ENCODE measurements at regions not wholly inside any gene's neighbourhood (a gene's known extent, or its start where the extent isn't known, plus 50 kb on each side); places are given as distances from the start of the nearest gene placed in this dataset.

DNA sequence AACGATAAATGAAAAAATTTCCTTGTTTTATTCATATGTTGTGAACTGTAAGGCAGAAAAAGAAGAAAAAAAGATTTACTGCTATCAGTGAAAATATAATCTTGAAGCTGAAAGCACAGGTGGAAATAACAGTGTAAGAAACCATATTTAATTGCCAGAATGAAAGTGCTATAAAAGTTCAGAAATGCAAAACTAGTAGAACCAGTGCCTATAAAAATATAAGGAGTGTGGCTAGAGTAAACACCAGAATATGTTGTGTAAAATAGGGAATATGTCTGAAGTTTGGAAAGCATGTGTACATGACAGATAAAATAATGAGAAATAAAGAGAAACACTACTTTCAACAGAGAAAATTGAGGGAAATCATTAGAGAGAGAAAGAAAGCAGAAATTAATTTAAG is 350.5 kb upstream of the NPSR1 start:
- Mint-ChIP-seq H3K4me3 (no peak overlapping the region), H3K36me3 (no peaks in the 10 kb centered on the region), H3K27ac (no peak overlapping the region), H3K9me3 (no peaks in the 10 kb centered on the region), H3K4me1 (no peaks in the 10 kb centered on the region), H3K27me3 (ENCODE audit: low read depth in 2 of 2) (no peaks in the 10 kb centered on the region)
- Histone ChIP-seq H3K36me3 (ENCODE audit: control insufficient read depth, insufficient read depth, low read length) (no peaks in the 10 kb centered on the region), H3K9me3 (ENCODE audit: control insufficient read depth, insufficient read depth, low read length) (no peaks in the 10 kb centered on the region), H3K4me3 (ENCODE audit: low read length) (no peak overlapping the region), H3K27ac (ENCODE audit: low read length) (no peak overlapping the region), H3K4me1 (ENCODE audit: control insufficient read depth, insufficient read depth, low read length) (no peaks in the 10 kb centered on the region), H3K27me3 (ENCODE audit: control insufficient read depth, insufficient read depth, low read length) (no peaks in the 10 kb centered on the region)
- WGBS (ENCODE audit: insufficient coverage) = no CpG with 5 or more reads among the region's 1 CpG
- intact Hi-C loops (cut with micrococcal nuclease) = no loop called here
- DNase-seq = no peak
- no peak for TF ChIP-seq CTCF (IDR thresholded peaks at IDR 0.05)
- ATAC-seq = no peak

- Mint-ChIP-seq H3K9me3 (peaks cover 0 to 3% of the 10 kb centered on the region in 2 donors), H3K4me3 (no peak overlapping the region), H3K27ac (no peak overlapping the region), H3K36me3 (no peaks in the 10 kb centered on the region), H3K27me3 (ENCODE audit: low read depth in 2 of 2) (no peaks in the 10 kb centered on the region), H3K4me1 (no peaks in the 10 kb centered on the region)
- ATAC-seq (no peak), DNase-seq (no peak)
- WGBS (ENCODE audit: insufficient coverage) = 93% methylated on average over 7 of the region's 8 CpGs
- intact Hi-C loops (cut with micrococcal nuclease) = no loop called here
- no peaks in the 10 kb centered on the region for H3K4me1 ChIP-seq (ENCODE audit: control insufficient read depth, insufficient read depth, low read length)
- no peak for TF ChIP-seq CTCF (IDR thresholded peaks at IDR 0.05)
- H3K36me3 ChIP-seq (ENCODE audit: control insufficient read depth, insufficient read depth, low read length) = no peaks in the 10 kb centered on the region
- H3K27me3 ChIP-seq (ENCODE audit: control insufficient read depth, insufficient read depth, low read length) = no peaks in the 10 kb centered on the region
- no peaks in the 10 kb centered on the region for H3K9me3 ChIP-seq (ENCODE audit: control insufficient read depth, insufficient read depth, low read length)
- H3K4me3 ChIP-seq (ENCODE audit: low read length) = no peak overlapping the region
- H3K27ac ChIP-seq (ENCODE audit: low read length) = no peak overlapping the region
These were observed 349.4 kb upstream of the NPSR1 start for GRCh38 chr7:34308595-34308994.

- Histone ChIP-seq H3K36me3 (ENCODE audit: control insufficient read depth, insufficient read depth, low read length) (no peaks in the 10 kb centered on the region), H3K27ac (ENCODE audit: low read length) (no peak overlapping the region), H3K9me3 (ENCODE audit: control insufficient read depth, insufficient read depth, low read length) (no peaks in the 10 kb centered on the region), H3K27me3 (ENCODE audit: control insufficient read depth, insufficient read depth, low read length) (no peaks in the 10 kb centered on the region), H3K4me3 (ENCODE audit: low read length) (no peak overlapping the region), H3K4me1 (ENCODE audit: control insufficient read depth, insufficient read depth, low read length) (no peaks in the 10 kb centered on the region)
- Mint-ChIP-seq H3K27me3 (ENCODE audit: low read depth in 2 of 2) (no peaks in the 10 kb centered on the region), H3K4me3 (no peak overlapping the region), H3K4me1 (no peaks in the 10 kb centered on the region), H3K9me3 (peaks cover 0 to 3% of the 10 kb centered on the region in 2 donors), H3K36me3 (no peaks in the 10 kb centered on the region), H3K27ac (no peak overlapping the region)
- WGBS (ENCODE audit: insufficient coverage) = 96% methylated on average over 12 of the region's 12 CpGs
- DNase-seq (no peak), ATAC-seq (no peak)
- TF ChIP-seq CTCF (IDR thresholded peaks at IDR 0.05) = no peak
- intact Hi-C loops (cut with micrococcal nuclease) = no loop called here
These were observed 348.9 kb upstream of the NPSR1 start for GRCh38 chr7:34309116-34309515.

DNA sequence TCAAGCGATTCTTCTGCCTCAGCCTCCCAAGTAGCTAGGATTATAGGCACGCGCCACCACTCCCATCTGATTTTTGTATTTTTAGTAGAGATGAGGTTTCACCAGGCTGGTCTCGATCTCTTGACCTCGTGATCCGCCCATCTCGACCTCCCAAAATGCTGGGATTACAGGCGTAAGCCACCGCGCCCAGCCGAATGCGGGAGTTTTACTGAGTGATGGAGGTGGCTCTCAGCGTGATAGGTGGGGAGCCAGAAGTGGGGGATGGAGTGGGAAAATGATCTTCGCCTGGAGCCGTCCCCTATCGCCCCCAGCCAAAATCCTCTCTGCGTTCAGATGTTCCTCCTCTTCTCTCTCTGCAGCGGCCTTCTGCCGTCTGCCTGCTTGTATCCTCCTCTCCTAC is 348.4 kb upstream of the NPSR1 start:
- Histone ChIP-seq H3K4me1 (ENCODE audit: control insufficient read depth, insufficient read depth, low read length) (no peaks in the 10 kb centered on the region), H3K27ac (ENCODE audit: low read length) (no peak overlapping the region), H3K9me3 (ENCODE audit: control insufficient read depth, insufficient read depth, low read length) (no peaks in the 10 kb centered on the region), H3K4me3 (ENCODE audit: low read length) (no peak overlapping the region), H3K27me3 (ENCODE audit: control insufficient read depth, insufficient read depth, low read length) (no peaks in the 10 kb centered on the region), H3K36me3 (ENCODE audit: control insufficient read depth, insufficient read depth, low read length) (no peaks in the 10 kb centered on the region)
- Mint-ChIP-seq H3K36me3 (no peaks in the 10 kb centered on the region), H3K27me3 (ENCODE audit: low read depth in 2 of 2) (no peaks in the 10 kb centered on the region), H3K27ac (no peak overlapping the region), H3K4me3 (no peak overlapping the region), H3K4me1 (no peaks in the 10 kb centered on the region), H3K9me3 (peaks cover 0 to 3% of the 10 kb centered on the region in 2 donors)
- DNase-seq = no peak
- TF ChIP-seq CTCF (IDR thresholded peaks at IDR 0.05) = no peak
- WGBS (ENCODE audit: insufficient coverage) = 97% methylated on average over 17 of the region's 19 CpGs
- no peak for ATAC-seq
- intact Hi-C loops (cut with micrococcal nuclease) = no loop called here
